Esophagus muscularis mucosa (tissue), 4 donors: ENCODE measurements at regions not wholly inside any gene's neighbourhood (a gene's known extent, or its start where the extent isn't known, plus 50 kb on each side); places are given as distances from the start of the nearest gene placed in this dataset.

ENCODE experiments used
- DNase-seq: peaks from one replicate; pipeline ENCODE4 v3.0.0-alpha.2; 2017; ENCODE audit errors: extremely low spot score
- H3K27ac ChIP-seq, 4 donors: fragments of 200-600 bp; sonication (generic); replicated peaks in 1 of 4; 1 replicate in 3 of 4; 2 replicates in 1 of 4; pipeline ENCODE4 v1.5.1; 2016 to 2019; ENCODE audit warnings: mild to moderate bottlenecking in 1 of 4
- H3K27me3 ChIP-seq, 4 donors: fragments of 200-600 bp; sonication (generic); one replicate each; pipeline versions ENCODE4 v1.5.1 to v1.6.0; 2016 to 2019
- H3K36me3 ChIP-seq, 4 donors: fragments of 200-600 bp; sonication (generic); one replicate each; pipeline ENCODE4 v1.5.1; 2016 to 2019
- H3K4me1 ChIP-seq, 4 donors: fragments of 200-600 bp; sonication (generic); one replicate each; pipeline ENCODE4 v1.5.1; 2016 to 2019
- H3K4me3 ChIP-seq, 4 donors: fragments of 200-600 bp; sonication (generic); 1 replicate in 2 of 4; 2 replicates in 2 of 4; pipeline ENCODE4 v1.5.1; 2016 to 2019; ENCODE audit warnings: mild to moderate bottlenecking in 4 of 4, moderate library complexity in 1 of 4
- H3K9me3 ChIP-seq, 4 donors: fragments of 200-600 bp; sonication (generic); 1 replicate in 3 of 4; 2 replicates in 1 of 4; pipeline ENCODE4 v1.5.1; 2016 to 2019
- EP300 ChIP-seq: sonication (generic); formaldehyde crosslinking; IDR thresholded peaks from one replicate; pipeline ENCODE4 v1.6.1; 2017; ENCODE audit warnings: antibody characterized with exemption
- POLR2A ChIP-seq: fragments of 450-650 bp; IDR thresholded peaks from one replicate; pipeline ENCODE4 v1.6.1; 2017; ENCODE audit warnings: antibody characterized with exemption, moderate library complexity, mild to moderate bottlenecking, low read depth
- POLR2AphosphoS5 ChIP-seq, 2 donors: sonication (generic); formaldehyde crosslinking; IDR thresholded peaks; one replicate each; pipeline ENCODE4 v1.6.1; 2017; ENCODE audit warnings: antibody characterized with exemption in 2 of 2
- WGBS: methylation state at CpG from one replicate; pipeline ENCODE4 v1.1.5; 2018; 5-methylcytosine and 5-hydroxymethylcytosine counted together
- intact Hi-C: fragments of 100-400 bp; cut with DNase I; formaldehyde crosslinking; loops from one replicate; pipeline ENCODE4 v1.15.1; 2023
- TF ChIP-seq, protein P1 (sequence below), 3 experiments: fragments of 200-600 bp in 2 of 3; fragments of 450-650 bp in 1 of 3; sonication (generic) in 2 of 3; IDR thresholded peaks; one replicate each; pipeline ENCODE4 v1.5.1; 2017 to 2019; ENCODE audit warnings: antibody characterized with exemption in 3 of 3, mild to moderate bottlenecking in 2 of 3, moderate library complexity in 1 of 3

DNA sequence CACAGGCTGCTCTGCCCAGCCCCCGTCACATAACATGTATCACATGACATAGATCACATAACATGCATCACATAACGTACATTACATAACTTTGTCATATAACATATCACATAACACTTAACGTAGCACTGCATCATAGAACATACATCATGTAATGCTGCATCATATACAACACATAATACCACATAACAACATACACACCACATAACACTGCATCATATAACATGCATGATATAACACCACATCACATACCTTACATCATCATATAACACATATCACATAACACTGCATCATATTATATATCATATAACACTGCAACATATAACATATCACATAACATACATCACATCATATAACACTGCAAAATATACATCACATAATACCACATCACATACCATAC, 83.8 kb downstream of the AXIN2 start:
- TF ChIP-seq EP300, result no peak
- TF ChIP-seq, protein P1, sequence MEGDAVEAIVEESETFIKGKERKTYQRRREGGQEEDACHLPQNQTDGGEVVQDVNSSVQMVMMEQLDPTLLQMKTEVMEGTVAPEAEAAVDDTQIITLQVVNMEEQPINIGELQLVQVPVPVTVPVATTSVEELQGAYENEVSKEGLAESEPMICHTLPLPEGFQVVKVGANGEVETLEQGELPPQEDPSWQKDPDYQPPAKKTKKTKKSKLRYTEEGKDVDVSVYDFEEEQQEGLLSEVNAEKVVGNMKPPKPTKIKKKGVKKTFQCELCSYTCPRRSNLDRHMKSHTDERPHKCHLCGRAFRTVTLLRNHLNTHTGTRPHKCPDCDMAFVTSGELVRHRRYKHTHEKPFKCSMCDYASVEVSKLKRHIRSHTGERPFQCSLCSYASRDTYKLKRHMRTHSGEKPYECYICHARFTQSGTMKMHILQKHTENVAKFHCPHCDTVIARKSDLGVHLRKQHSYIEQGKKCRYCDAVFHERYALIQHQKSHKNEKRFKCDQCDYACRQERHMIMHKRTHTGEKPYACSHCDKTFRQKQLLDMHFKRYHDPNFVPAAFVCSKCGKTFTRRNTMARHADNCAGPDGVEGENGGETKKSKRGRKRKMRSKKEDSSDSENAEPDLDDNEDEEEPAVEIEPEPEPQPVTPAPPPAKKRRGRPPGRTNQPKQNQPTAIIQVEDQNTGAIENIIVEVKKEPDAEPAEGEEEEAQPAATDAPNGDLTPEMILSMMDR (IDR thresholded peaks at IDR 0.05), result no peak
- Histone ChIP-seq H3K36me3 (no peaks in the 10 kb centered on the region), H3K9me3 (no peaks in the 10 kb centered on the region), H3K4me1 (peaks cover 10 to 13% (median 11%) of the 10 kb centered on the region in 4 donors), H3K27ac (no peak overlapping the region), H3K4me3 (no peak overlapping the region), H3K27me3 (no peaks in the 10 kb centered on the region)
- WGBS, result 91% methylated on average over 3 of the region's 3 CpGs
- DNase-seq, result no peak
- intact Hi-C loops, result no loop called here

DNA sequence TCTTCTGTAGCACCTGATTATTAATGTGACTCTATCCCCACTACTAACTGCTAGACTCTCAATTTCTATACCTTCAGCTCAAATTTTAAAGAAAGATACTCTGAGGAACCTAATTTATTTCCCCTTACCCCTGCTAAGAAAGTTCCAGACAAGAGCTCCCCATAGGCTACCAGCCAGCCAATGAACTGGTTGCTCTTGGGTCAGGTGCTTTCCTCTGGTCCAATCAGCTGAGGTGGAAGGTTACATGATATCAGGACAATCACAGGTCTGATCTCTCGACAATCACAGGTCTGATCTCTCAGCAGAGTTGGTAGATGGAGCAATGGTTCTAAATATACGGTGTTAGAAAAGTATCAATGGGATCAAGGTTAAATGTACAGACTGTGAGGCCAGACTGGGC, 86.8 kb downstream of the AXIN2 start:
- Histone ChIP-seq H3K9me3 (no peaks in the 10 kb centered on the region), H3K36me3 (no peaks in the 10 kb centered on the region), H3K4me3 (no peak overlapping the region), H3K27ac (no peak overlapping the region), H3K27me3 (no peaks in the 10 kb centered on the region), H3K4me1 (peaks cover 13 to 32% (median 27%) of the 10 kb centered on the region in 4 donors)
- DNase-seq, result no peak
- 94% methylated on average over 2 of the region's 2 CpGs for WGBS
- intact Hi-C loops, result loop anchor here (5.0 kb wide), 1 partner anchor 43 kb away; no protein-coding TSS in a partner anchor
- TF ChIP-seq EP300 (no peak), POLR2A (no peak), POLR2AphosphoS5 (IDR thresholded peaks at IDR 0.05) (no peak)
- TF ChIP-seq, protein P1 (IDR thresholded peaks at IDR 0.05), result no peak

DNA sequence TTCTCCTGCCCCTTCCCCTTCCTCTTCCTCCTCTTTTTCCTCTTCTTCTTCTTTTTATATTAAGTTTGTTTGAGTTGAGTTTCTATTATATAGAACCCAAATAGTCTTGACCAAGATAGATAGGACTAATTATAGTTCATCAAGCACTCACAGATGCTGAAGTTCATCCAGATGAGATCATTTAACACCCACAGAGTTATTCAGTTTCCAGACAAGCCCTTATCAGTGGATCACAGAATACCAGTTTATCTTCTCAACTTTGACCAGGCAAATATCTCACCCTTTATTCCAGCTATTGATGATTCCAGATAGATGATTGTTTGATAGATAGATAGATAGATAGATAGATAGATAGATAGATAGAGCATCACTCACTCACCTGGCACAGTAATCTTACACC, 87.5 kb downstream of the AXIN2 start:
- Histone ChIP-seq H3K4me3 (no peak overlapping the region), H3K4me1 (peaks cover 13 to 32% (median 27%) of the 10 kb centered on the region in 4 donors), H3K27me3 (no peaks in the 10 kb centered on the region), H3K27ac (no peak overlapping the region), H3K9me3 (no peaks in the 10 kb centered on the region), H3K36me3 (no peaks in the 10 kb centered on the region)
- no peak for DNase-seq
- intact Hi-C loops, result loop anchor here (5.0 kb wide), 1 partner anchor 43 kb away; no protein-coding TSS in a partner anchor
- no peak for TF ChIP-seq POLR2AphosphoS5 (IDR thresholded peaks at IDR 0.05)
- TF ChIP-seq, protein P1 (IDR thresholded peaks at IDR 0.05), result no peak
- TF ChIP-seq EP300, result no peak
- TF ChIP-seq POLR2A, result no peak

DNA sequence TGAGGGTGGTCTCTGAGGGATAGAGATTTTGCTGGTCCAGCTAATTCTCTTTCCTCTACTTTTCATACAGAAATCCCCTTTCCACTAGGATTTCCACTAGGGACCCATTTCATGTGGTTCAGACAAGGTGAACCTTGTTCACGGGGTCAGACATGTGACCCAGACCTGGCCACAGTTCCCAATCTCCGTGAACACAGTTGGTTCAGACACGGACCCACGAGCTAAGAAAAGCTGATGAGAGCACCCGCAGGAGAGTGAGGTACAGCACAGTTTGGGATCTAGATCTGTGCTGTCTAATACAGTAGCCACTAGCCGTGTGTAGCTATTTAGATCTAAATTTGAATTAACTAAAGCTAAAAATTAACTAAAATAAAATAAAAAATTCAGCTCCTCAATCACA, 88.1 kb downstream of the AXIN2 start:
- intact Hi-C loops, result loop anchor here (5.0 kb wide), 1 partner anchor 44 kb away; no protein-coding TSS in a partner anchor

More for the DNA sequence above, 88.1 kb downstream of the AXIN2 start:
- 76% methylated on average over 6 of the region's 6 CpGs for WGBS
- no peak overlapping the region for H3K4me3 ChIP-seq
- no peak for TF ChIP-seq EP300
- TF ChIP-seq POLR2AphosphoS5 (IDR thresholded peaks at IDR 0.05), result no peak
- TF ChIP-seq POLR2A, result no peak
- TF ChIP-seq, protein P1 (IDR thresholded peaks at IDR 0.05), result no peak
- H3K27ac ChIP-seq, result peak overlapping the region; percentile 79 to 84 (median 83)
- H3K36me3 ChIP-seq, result no peaks in the 10 kb centered on the region
- no peaks in the 10 kb centered on the region for H3K27me3 ChIP-seq
- DNase-seq, result no peak
- no peaks in the 10 kb centered on the region for H3K9me3 ChIP-seq
- H3K4me1 ChIP-seq, result peaks cover 13 to 32% (median 27%) of the 10 kb centered on the region in 4 donors
